MCF 10A (cell line): ENCODE measurements at regions not wholly inside any gene's neighbourhood (a gene's known extent, or its start where the extent isn't known, plus 50 kb on each side); places are given as distances from the start of the nearest gene placed in this dataset.

ENCODE experiments used
- BruUV-seq: library from RNA; stranded (reverse); fragments of 400-500 nt; replicated peaks from 2 replicates; lab custom pipeline; 2021; lab: Mats Ljungman, UMichigan
- CTCF ChIA-PET: fragments of 300-600 bp; sonication (Branson Sonifier 250); formaldehyde crosslinking; extraction: SDS; loops from one replicate; lab custom pipeline; 2021; ENCODE audit warnings: antibody characterized with exemption, inconsistent platforms; lab: Yijun Ruan, JAX
- POLR2A ChIA-PET: fragments of 300-600, 350-650 bp; sonication (Branson Sonifier 250); formaldehyde crosslinking; extraction: SDS; loops from one replicate; lab custom pipeline; 2020; ENCODE audit warnings: antibody characterized with exemption, inconsistent platforms; lab: Yijun Ruan, JAX
- DNase-seq: peaks from one replicate; pipeline ENCODE4 v3.0.0-alpha.2; 2018; ENCODE audit not compliant: unreplicated experiment
- H3K27ac Mint-ChIP-seq: one replicate; pipeline ENCODE4 v1.8.0; 2022; ENCODE audit warnings: mild to moderate bottlenecking, low read depth, mixed read lengths; ENCODE audit not compliant: unreplicated experiment
- H3K27me3 Mint-ChIP-seq: one replicate; pipeline ENCODE4 v1.8.0; 2022; ENCODE audit warnings: mixed read lengths; ENCODE audit not compliant: insufficient read depth, unreplicated experiment
- H3K36me3 Mint-ChIP-seq: one replicate; pipeline ENCODE4 v1.8.0; 2022; ENCODE audit warnings: mild to moderate bottlenecking, moderate library complexity, mixed read lengths; ENCODE audit not compliant: insufficient read depth, unreplicated experiment
- H3K4me1 Mint-ChIP-seq: one replicate; pipeline ENCODE4 v1.8.0; 2022; ENCODE audit warnings: mixed read lengths; ENCODE audit not compliant: insufficient read depth, unreplicated experiment
- H3K4me3 Mint-ChIP-seq: one replicate; pipeline ENCODE4 v1.8.0; 2022; ENCODE audit warnings: mild to moderate bottlenecking, moderate library complexity, mixed read lengths; ENCODE audit not compliant: unreplicated experiment
- H3K9me3 Mint-ChIP-seq: one replicate; pipeline ENCODE4 v1.8.0; 2022; ENCODE audit warnings: mixed read lengths; ENCODE audit not compliant: unreplicated experiment
- CTCF ChIP-seq: fragments of 200-600 bp; IDR thresholded peaks from one replicate; pipeline ENCODE4 v1.8.0; 2022; ENCODE audit warnings: antibody characterized with exemption, mild to moderate bottlenecking; ENCODE audit not compliant: unreplicated experiment
- intact Hi-C: fragments of 100-400 bp; cut with micrococcal nuclease; formaldehyde crosslinking; loops from 2 replicates; pipeline ENCODE4 v1.14.1; 2022

GRCh38 chr21:16283516-16283915, 553.7 kb downstream of the USP25 start:
- POLR2A ChIA-PET, result no interaction called here
- H3K36me3 Mint-ChIP-seq, result no peaks in the 10 kb centered on the region
- no peaks in the 10 kb centered on the region for H3K4me1 Mint-ChIP-seq
- H3K27me3 Mint-ChIP-seq, result peaks cover 31% of the 10 kb centered on the region
- H3K27ac Mint-ChIP-seq, result no peak overlapping the region
- CTCF ChIA-PET, result no interaction called here
- no peaks in the 10 kb centered on the region for H3K9me3 Mint-ChIP-seq
- no peak overlapping the region for H3K4me3 Mint-ChIP-seq
- no peak for DNase-seq
- intact Hi-C loops, result no loop called here
- no peak for TF ChIP-seq CTCF
- no TSS peak for BruUV-seq

- Mint-ChIP-seq H3K9me3 (no peaks in the 10 kb centered on the region), H3K4me3 (no peak overlapping the region), H3K36me3 (no peaks in the 10 kb centered on the region), H3K4me1 (no peaks in the 10 kb centered on the region), H3K27ac (no peak overlapping the region), H3K27me3 (peaks cover 18% of the 10 kb centered on the region)
- CTCF ChIA-PET, result no interaction called here
- TF ChIP-seq CTCF, result no peak
- no peak for DNase-seq
- POLR2A ChIA-PET, result no interaction called here
- no TSS peak for BruUV-seq
- intact Hi-C loops, result no loop called here
These were observed 555.9 kb downstream of the USP25 start for GRCh38 chr21:16285605-16286126.

GRCh38 chr21:16287046-16287445, 557.3 kb downstream of the USP25 start:
- BruUV-seq, result no TSS peak
- intact Hi-C loops, result no loop called here
- POLR2A ChIA-PET, result no interaction called here
- Mint-ChIP-seq H3K27ac (no peak overlapping the region), H3K4me1 (no peaks in the 10 kb centered on the region), H3K9me3 (no peaks in the 10 kb centered on the region), H3K4me3 (no peak overlapping the region), H3K27me3 (peaks cover 14% of the 10 kb centered on the region), H3K36me3 (no peaks in the 10 kb centered on the region)
- TF ChIP-seq CTCF, result no peak
- DNase-seq, result no peak
- CTCF ChIA-PET, result no interaction called here

GRCh38 chr21:16291296-16291695, 561.5 kb downstream of the USP25 start:
- POLR2A ChIA-PET, result interaction anchor here (1.0 kb wide), 1 partner anchor 23 kb away, joined by 3 read pairs; no protein-coding TSS in a partner anchor
- intact Hi-C loops, result no loop called here
- H3K27ac Mint-ChIP-seq, result no peak overlapping the region
- no peaks in the 10 kb centered on the region for H3K4me1 Mint-ChIP-seq
- DNase-seq, result no peak
- no peaks in the 10 kb centered on the region for H3K36me3 Mint-ChIP-seq
- TF ChIP-seq CTCF, result no peak
- BruUV-seq, result no TSS peak
- no peak overlapping the region for H3K4me3 Mint-ChIP-seq
- CTCF ChIA-PET, result interaction anchor here (0.7 kb wide), 1 partner anchor 210 kb away, joined by 4 read pairs; no protein-coding TSS in a partner anchor
- no peaks in the 10 kb centered on the region for H3K9me3 Mint-ChIP-seq
- H3K27me3 Mint-ChIP-seq, result peaks cover 32% of the 10 kb centered on the region
